ENCODE measurements at regions not wholly inside any gene's neighbourhood (a gene's known extent, or its start where the extent isn't known, plus 50 kb on each side); places are given as distances from the start of the nearest gene placed in this dataset.
"Not testable (repeated sequence)": the region's sequence is repeated elsewhere in the genome, so short reads cannot be mapped to it uniquely, and the experiment has no call there.

GRCh38 chr4:112951362-112952312, 97.8 kb upstream of the ANK2 start:
- DNase-seq = peak; percentile 7

GRCh38 chr4:112952313-112952700, 97.1 kb upstream of the ANK2 start:
- no peak for DNase-seq

- DNase-seq = no peak
Measured at GRCh38 chr4:112953262-112953661, 96.2 kb upstream of the ANK2 start.

GRCh38 chr4:112954286-112954685, 95.2 kb upstream of the ANK2 start:
- DNase-seq = no peak

GRCh38 chr4:112956484-112956896, 93.0 kb upstream of the ANK2 start:
- no peak for DNase-seq

GRCh38 chr4:112957764-112958163, 91.7 kb upstream of the ANK2 start:
- not testable (repeated sequence) for DNase-seq

- DNase-seq = no peak
Measured at GRCh38 chr4:112966701-112967488, 82.6 kb upstream of the ANK2 start.

- DNase-seq = peak; percentile 35
Measured at GRCh38 chr4:112968451-112969159, 80.8 kb upstream of the ANK2 start.

GRCh38 chr4:112970903-112971302, 78.5 kb upstream of the ANK2 start:
- DNase-seq = no peak

GRCh38 chr4:112973750-112974251, 75.7 kb upstream of the ANK2 start:
- DNase-seq = peak; percentile 31

- DNase-seq = no peak
Measured at GRCh38 chr4:112975567-112976355, 73.7 kb upstream of the ANK2 start.

GRCh38 chr4:112978691-112979472, 70.6 kb upstream of the ANK2 start:
- peak; percentile 11 for DNase-seq

GRCh38 chr4:112979881-112980421, 69.5 kb upstream of the ANK2 start:
- no peak for DNase-seq

GRCh38 chr4:112982680-112983079, 66.8 kb upstream of the ANK2 start:
- DNase-seq = no peak

- DNase-seq = peak; percentile 31
Measured at GRCh38 chr4:112994732-112995464, 54.6 kb upstream of the ANK2 start.

All from fibroblast of skin of right quadriceps (primary cell).